ENCODE measurements at regions not wholly inside any gene's neighbourhood (a gene's known extent, or its start where the extent isn't known, plus 50 kb on each side); places are given as distances from the start of the nearest gene placed in this dataset.
"Not testable (repeated sequence)": the region's sequence is repeated elsewhere in the genome, so short reads cannot be mapped to it uniquely, and the experiment has no call there.

DNA sequence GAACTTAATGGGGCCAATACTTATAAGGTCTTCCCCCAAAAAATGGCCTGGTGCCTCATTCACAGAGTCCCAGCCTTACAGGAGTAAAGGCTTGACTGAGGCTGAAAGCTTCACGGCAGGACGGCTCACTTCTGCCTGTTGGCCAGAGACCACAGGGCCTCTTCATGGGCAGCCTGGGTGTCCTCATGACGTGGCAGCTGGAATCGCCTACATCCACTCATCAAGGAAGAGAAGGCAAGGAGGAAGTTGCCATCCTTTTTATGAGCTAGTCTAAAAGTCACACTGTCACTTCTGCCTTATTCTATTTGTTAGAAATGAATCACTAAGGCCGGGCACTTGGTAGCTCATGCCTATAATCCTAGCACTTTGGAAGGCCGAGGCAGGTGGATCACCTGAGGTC lies 89.3 kb upstream of the DGKG start:
- ATAC-seq, result no peak
- Histone ChIP-seq H3K9me3 (no peaks in the 10 kb centered on the region), H3K4me3 (no peak overlapping the region), H3K36me3 (no peaks in the 10 kb centered on the region), H3K4me1 (peaks cover 0 to 4% (median 0%) of the 10 kb centered on the region in 9 donors), H3K27me3 (no peaks in the 10 kb centered on the region), H3K27ac (no peak overlapping the region)
- intact Hi-C loops (cut with DNase I), result no loop called here
- no peak for DNase-seq
- WGBS, 2 donors, result 91 to 95% methylated on average over 6 of the region's 6 CpGs
- TF ChIP-seq, protein P1, sequence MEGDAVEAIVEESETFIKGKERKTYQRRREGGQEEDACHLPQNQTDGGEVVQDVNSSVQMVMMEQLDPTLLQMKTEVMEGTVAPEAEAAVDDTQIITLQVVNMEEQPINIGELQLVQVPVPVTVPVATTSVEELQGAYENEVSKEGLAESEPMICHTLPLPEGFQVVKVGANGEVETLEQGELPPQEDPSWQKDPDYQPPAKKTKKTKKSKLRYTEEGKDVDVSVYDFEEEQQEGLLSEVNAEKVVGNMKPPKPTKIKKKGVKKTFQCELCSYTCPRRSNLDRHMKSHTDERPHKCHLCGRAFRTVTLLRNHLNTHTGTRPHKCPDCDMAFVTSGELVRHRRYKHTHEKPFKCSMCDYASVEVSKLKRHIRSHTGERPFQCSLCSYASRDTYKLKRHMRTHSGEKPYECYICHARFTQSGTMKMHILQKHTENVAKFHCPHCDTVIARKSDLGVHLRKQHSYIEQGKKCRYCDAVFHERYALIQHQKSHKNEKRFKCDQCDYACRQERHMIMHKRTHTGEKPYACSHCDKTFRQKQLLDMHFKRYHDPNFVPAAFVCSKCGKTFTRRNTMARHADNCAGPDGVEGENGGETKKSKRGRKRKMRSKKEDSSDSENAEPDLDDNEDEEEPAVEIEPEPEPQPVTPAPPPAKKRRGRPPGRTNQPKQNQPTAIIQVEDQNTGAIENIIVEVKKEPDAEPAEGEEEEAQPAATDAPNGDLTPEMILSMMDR (IDR thresholded peaks at IDR 0.05), result no peak

DNA sequence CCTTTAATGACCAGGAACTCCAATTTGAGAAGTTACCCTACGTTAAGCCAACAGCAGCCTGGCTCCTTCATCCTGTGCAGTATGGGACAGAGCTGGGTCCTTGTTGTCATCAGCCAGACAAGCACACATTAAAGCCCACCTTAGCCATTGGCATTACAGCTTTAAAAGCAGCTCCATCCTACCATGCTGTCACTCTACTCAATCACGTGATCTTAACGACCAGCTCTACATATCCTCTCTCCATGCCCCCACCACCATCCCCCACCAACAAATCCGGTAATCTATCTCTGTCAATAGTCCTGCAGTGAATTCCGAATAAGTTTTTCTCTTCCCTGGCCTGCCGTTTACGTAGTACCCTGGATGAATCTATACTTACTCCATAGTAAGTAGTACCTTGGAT lies 82.9 kb upstream of the DGKG start:
- ATAC-seq (no peak), DNase-seq (no peak)
- intact Hi-C loops (cut with DNase I), result no loop called here
- WGBS, 2 donors, result 80 to 90% methylated on average over 7 of the region's 7 CpGs
- Histone ChIP-seq H3K4me1 (peaks cover 0 to 31% (median 0%) of the 10 kb centered on the region in 9 donors), H3K27ac (no peak overlapping the region), H3K27me3 (no peaks in the 10 kb centered on the region), H3K9me3 (no peaks in the 10 kb centered on the region), H3K4me3 (no peak overlapping the region), H3K36me3 (no peaks in the 10 kb centered on the region)
- TF ChIP-seq, protein P1 (IDR thresholded peaks at IDR 0.05), result no peak

DNA sequence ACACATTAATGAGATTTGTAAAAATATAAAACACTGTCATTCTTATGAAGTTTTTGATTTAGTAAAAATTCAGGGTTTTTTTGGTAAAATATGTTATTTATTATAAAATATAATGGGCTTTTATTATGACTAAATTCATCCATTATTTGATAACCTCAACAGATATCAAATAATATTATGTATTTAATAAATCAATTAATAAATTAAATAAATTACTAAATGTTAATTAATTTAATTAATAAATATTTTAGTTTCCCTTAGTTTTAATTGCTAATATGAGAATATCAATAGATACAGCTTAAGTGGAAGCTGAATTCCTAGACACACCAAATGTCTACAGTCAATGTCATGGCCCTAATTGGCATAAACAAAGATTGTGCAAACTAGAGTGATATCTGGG lies 82.3 kb upstream of the DGKG start:
- Histone ChIP-seq H3K9me3 (no peaks in the 10 kb centered on the region), H3K36me3 (no peaks in the 10 kb centered on the region), H3K4me3 (no peak overlapping the region), H3K27ac (no peak overlapping the region), H3K27me3 (no peaks in the 10 kb centered on the region), H3K4me1 (peaks cover 0 to 31% (median 0%) of the 10 kb centered on the region in 9 donors)
- no peak for ATAC-seq
- TF ChIP-seq, protein P1 (IDR thresholded peaks at IDR 0.05), result no peak
- no peak for DNase-seq
- intact Hi-C loops (cut with DNase I), result no loop called here

DNA sequence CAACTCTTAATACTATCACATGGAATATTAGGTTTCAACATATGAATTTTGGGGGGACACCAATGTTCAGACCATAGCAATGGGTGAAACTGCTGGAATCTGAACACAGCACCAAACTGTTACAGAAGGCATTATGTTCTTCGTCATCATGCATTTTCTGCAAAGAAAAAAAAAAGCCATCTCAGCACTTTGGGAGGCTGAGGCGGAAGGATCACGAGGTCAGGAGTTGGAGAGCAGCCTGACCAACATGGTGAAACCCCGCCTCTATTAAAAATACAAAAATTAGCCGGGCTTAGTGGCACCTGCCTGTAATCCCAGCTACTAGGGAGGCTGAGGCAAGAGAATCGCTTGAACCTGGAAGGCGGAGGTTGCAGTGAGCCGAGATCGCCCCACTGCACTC lies 80.9 kb upstream of the DGKG start:
- ATAC-seq; H3K4me3 ChIP-seq; intact Hi-C loops (cut with DNase I); DNase-seq; H3K27me3 ChIP-seq; H3K36me3 ChIP-seq; H3K9me3 ChIP-seq: not testable (repeated sequence)
- 82 to 86% methylated on average over 9 of the region's 9 CpGs for WGBS, 2 donors
- H3K4me1 ChIP-seq, result peaks cover 0 to 31% (median 4%) of the 10 kb centered on the region in 9 donors
- peak overlapping the region in 4 of 10 donors; percentile 7 to 58 (median 54) for H3K27ac ChIP-seq

DNA sequence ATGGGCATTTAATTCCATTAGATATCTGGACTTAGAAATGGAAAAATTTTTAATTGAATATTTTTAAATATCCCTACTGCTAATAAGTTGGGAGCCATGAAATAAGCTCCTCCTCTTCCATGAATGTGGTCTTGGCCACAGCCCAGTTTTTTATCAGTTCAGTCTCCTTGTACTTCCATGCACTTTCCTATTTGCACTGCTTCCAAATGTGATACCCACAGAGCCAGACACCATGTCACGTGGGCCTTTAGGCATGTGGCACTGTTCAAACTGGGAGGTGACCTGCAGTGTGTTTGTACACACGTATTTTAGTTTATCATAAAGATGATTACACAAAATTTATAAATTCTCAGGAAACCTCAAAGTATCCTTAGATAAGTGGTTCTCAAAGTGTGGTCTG lies 80.1 kb upstream of the DGKG start:
- DNase-seq (peak; percentile 23 to 71), ATAC-seq (peak; percentile 84 to 97 (median 94))
- peak overlapping the region in 5 of 10 donors; percentile 58 to 79 (median 70) for H3K27ac ChIP-seq
- intact Hi-C loops (cut with DNase I), result no loop called here
- no peaks in the 10 kb centered on the region for H3K36me3 ChIP-seq
- H3K27me3 ChIP-seq, result no peaks in the 10 kb centered on the region
- H3K9me3 ChIP-seq, result no peaks in the 10 kb centered on the region
- H3K4me3 ChIP-seq, result no peak overlapping the region
- 20 to 25% methylated on average over 2 of the region's 2 CpGs for WGBS, 2 donors
- TF ChIP-seq, protein P1 (IDR thresholded peaks at IDR 0.05), result no peak
- peaks cover 0 to 31% (median 4%) of the 10 kb centered on the region in 9 donors for H3K4me1 ChIP-seq

Data from heart right ventricle (tissue), 16 donors.